ENCODE measurements at regions not wholly inside any gene's neighbourhood (a gene's known extent, or its start where the extent isn't known, plus 50 kb on each side); places are given as distances from the start of the nearest gene placed in this dataset.

DNA sequence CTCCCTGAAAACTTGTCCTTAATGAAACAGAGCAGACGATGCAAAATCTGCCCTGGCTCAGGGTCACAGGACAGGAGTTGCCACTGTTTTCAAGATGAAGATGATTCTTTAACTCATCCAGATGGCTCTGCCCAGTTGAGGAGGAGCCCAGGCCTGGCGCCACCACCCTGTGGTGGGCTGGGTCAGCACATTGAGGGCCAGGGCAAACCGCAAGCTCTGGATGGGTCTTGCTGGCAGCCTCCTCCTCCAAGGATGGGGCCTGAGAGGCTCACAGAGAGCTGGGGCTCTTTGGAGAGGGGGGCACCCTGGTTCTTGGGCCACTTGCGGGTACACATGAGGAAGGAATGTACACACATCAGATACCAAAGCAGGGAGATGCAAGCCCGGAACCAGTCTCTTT, 158.2 kb downstream of the NUAK1 start:
- no peaks in the 10 kb centered on the region for H3K9me3 ChIP-seq
- no peak overlapping the region for H3K27ac ChIP-seq (replicated peaks in 1 of 4)
- DNase-seq (ENCODE audit: extremely low spot score), result no peak
- no peaks in the 10 kb centered on the region for H3K36me3 ChIP-seq
- WGBS, result 91% methylated on average over 4 of the region's 5 CpGs
- no peaks in the 10 kb centered on the region for H3K27me3 ChIP-seq
- H3K4me3 ChIP-seq, result no peak overlapping the region
- intact Hi-C loops (cut with DNase I), result no loop called here
- peaks cover 0 to 6% (median 0%) of the 10 kb centered on the region in 4 donors for H3K4me1 ChIP-seq
- no peak for TF ChIP-seq EP300 (IDR thresholded peaks at IDR 0.05)
- no peak for TF ChIP-seq POLR2AphosphoS5 (IDR thresholded peaks at IDR 0.05)
- TF ChIP-seq POLR2A (IDR thresholded peaks at IDR 0.05; ENCODE audit: low read depth), result no peak
- TF ChIP-seq, protein P1, sequence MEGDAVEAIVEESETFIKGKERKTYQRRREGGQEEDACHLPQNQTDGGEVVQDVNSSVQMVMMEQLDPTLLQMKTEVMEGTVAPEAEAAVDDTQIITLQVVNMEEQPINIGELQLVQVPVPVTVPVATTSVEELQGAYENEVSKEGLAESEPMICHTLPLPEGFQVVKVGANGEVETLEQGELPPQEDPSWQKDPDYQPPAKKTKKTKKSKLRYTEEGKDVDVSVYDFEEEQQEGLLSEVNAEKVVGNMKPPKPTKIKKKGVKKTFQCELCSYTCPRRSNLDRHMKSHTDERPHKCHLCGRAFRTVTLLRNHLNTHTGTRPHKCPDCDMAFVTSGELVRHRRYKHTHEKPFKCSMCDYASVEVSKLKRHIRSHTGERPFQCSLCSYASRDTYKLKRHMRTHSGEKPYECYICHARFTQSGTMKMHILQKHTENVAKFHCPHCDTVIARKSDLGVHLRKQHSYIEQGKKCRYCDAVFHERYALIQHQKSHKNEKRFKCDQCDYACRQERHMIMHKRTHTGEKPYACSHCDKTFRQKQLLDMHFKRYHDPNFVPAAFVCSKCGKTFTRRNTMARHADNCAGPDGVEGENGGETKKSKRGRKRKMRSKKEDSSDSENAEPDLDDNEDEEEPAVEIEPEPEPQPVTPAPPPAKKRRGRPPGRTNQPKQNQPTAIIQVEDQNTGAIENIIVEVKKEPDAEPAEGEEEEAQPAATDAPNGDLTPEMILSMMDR (IDR thresholded peaks at IDR 0.05), result no peak

DNA sequence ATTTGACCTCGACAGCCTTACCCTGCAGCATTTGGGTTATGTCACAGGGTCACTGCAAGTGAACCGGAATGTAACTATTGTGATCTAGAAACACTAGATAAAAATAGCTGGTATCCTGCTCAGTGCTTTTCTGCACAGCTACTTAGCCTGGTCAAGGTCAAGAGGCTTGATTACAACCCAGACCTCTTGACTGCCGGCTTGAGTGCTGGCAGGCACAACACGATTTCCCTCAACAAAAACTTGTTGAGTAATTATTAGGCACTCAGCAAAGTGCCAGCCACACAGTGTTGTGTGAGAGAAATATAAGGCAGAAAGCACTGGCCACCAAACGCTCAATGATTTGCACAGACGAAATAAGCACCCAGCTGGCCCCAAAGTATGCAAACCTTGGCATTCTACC, 156.7 kb downstream of the NUAK1 start:
- no peak for DNase-seq (ENCODE audit: extremely low spot score)

DNA sequence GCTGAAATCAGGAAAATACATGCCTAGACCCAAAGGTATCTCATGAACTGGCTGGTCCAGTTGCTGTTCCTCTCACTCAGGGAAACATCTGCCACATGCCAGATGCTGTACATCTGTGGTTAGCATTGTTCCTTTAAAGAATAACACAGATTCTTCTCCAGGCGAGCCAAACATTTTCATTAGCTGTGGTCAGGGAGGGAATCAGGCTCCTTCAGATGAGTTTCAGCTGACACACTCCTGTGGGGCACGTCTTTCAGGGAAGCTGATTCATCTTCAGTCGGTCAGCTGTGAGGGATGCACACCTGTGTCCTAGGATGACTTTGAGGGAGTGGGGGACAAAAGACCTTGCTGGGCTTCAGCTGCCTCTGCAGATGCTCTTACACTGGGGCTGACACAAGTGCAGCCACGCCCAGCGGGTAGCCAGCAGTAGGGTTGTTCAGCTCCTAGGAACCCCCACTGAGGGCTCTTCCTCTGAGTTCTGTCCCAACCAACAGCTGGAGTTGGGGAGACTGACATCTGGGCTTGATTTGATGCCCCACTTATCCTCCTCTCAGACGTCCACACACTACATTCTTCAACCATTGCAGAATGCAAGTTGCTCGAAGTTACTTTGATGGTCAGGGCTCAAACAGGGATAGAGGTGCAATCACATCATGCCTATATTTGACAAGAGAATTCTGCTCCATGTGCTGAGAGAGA, 155.0 kb downstream of the NUAK1 start:
- Histone ChIP-seq H3K27ac (replicated peaks in 1 of 4) (no peak overlapping the region), H3K27me3 (no peaks in the 10 kb centered on the region), H3K4me3 (no peak overlapping the region), H3K36me3 (no peaks in the 10 kb centered on the region), H3K9me3 (no peaks in the 10 kb centered on the region), H3K4me1 (peaks cover 0 to 6% (median 0%) of the 10 kb centered on the region in 4 donors)
- WGBS, result 74% methylated on average over 6 of the region's 7 CpGs
- DNase-seq (ENCODE audit: extremely low spot score), result no peak
- intact Hi-C loops (cut with DNase I), result no loop called here
- TF ChIP-seq POLR2A (IDR thresholded peaks at IDR 0.05; ENCODE audit: low read depth) (no peak), EP300 (IDR thresholded peaks at IDR 0.05) (no peak), POLR2AphosphoS5 (IDR thresholded peaks at IDR 0.05) (no peak)
- TF ChIP-seq, protein P1 (IDR thresholded peaks at IDR 0.05), result no peak

More for the DNA sequence above, 156.7 kb downstream of the NUAK1 start:
- no peaks in the 10 kb centered on the region for H3K27me3 ChIP-seq
- H3K4me3 ChIP-seq, result no peak overlapping the region
- H3K4me1 ChIP-seq, result peaks cover 0 to 6% (median 0%) of the 10 kb centered on the region in 4 donors
- 81% methylated on average over 6 of the region's 6 CpGs for WGBS
- intact Hi-C loops (cut with DNase I), result no loop called here
- H3K27ac ChIP-seq (replicated peaks in 1 of 4), result no peak overlapping the region
- no peaks in the 10 kb centered on the region for H3K9me3 ChIP-seq
- no peaks in the 10 kb centered on the region for H3K36me3 ChIP-seq
- TF ChIP-seq, protein P1 (IDR thresholded peaks at IDR 0.05), result no peak
- TF ChIP-seq POLR2A (IDR thresholded peaks at IDR 0.05; ENCODE audit: low read depth) (no peak), EP300 (IDR thresholded peaks at IDR 0.05) (no peak), POLR2AphosphoS5 (IDR thresholded peaks at IDR 0.05) (no peak)

DNA sequence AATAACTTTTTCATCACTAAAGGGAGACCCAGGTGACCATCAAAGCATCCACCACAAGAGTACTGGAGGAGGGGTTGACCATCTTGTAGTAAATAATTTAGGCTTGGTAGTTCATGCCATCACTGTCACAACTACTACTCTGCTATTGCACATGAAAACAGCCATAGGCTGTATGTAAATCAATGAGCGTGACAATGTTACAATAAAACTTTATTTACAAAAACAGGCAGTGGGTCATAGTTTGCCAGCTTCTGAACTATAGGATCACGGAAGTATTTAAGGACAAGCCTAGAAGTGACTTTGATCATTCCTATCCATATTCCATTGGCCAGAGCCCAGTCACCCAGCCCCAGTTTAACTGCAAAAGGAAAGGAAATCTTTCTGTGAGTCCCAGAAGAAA, 153.4 kb downstream of the NUAK1 start:
- WGBS, result 100% methylated on average over 2 of the region's 2 CpGs
- Histone ChIP-seq H3K4me3 (no peak overlapping the region), H3K27me3 (no peaks in the 10 kb centered on the region), H3K9me3 (no peaks in the 10 kb centered on the region), H3K4me1 (peaks cover 0 to 6% (median 0%) of the 10 kb centered on the region in 4 donors), H3K27ac (replicated peaks in 1 of 4) (no peak overlapping the region), H3K36me3 (no peaks in the 10 kb centered on the region)
- intact Hi-C loops (cut with DNase I), result no loop called here
- TF ChIP-seq, protein P1 (IDR thresholded peaks at IDR 0.05), result no peak
- no peak for TF ChIP-seq EP300 (IDR thresholded peaks at IDR 0.05)
- no peak for TF ChIP-seq POLR2A (IDR thresholded peaks at IDR 0.05; ENCODE audit: low read depth)
- TF ChIP-seq POLR2AphosphoS5 (IDR thresholded peaks at IDR 0.05), result no peak
- DNase-seq (ENCODE audit: extremely low spot score), result no peak

Measured in esophagus muscularis mucosa (tissue), 4 donors.